K562 (cell line): ENCODE measurements at regions not wholly inside any gene's neighbourhood (a gene's known extent, or its start where the extent isn't known, plus 50 kb on each side); places are given as distances from the start of the nearest gene placed in this dataset.
"Not testable (repeated sequence)": the region's sequence is repeated elsewhere in the genome, so short reads cannot be mapped to it uniquely, and the experiment has no call there.

Experiments
- EP300 ChIP-seq: IDR thresholded peaks from 2 replicates; pipeline ENCODE4 v1.6.1; 2012; ENCODE audit warnings: low read length, improper control_type of control experiment
- GABPA ChIP-seq: fragments of 200-800 bp; sonication (Bioruptor generic); conservative IDR thresholded peaks from 2 replicates; pipeline ENCODE4 v1.6.1; 2016; ENCODE audit warnings: low read depth, missing genetic modification characterization, missing compliant biosample characterization
- NFXL1 ChIP-seq: fragments of 450-650 bp; formaldehyde crosslinking; IDR thresholded peaks from 2 replicates; pipeline ENCODE4 v1.4.0; 2021; ENCODE audit warnings: mild to moderate bottlenecking
- POLR2AphosphoS5 ChIP-seq: IDR thresholded peaks from 2 replicates; pipeline ENCODE4 v1.6.1; 2011; ENCODE audit warnings: mild to moderate bottlenecking, low read depth, low read length, moderate library complexity; ENCODE audit not compliant: control insufficient read depth, insufficient read depth
- TF ChIP-seq, protein P1 (sequence below): fragments of 200-800 bp; sonication (Bioruptor generic); IDR thresholded peaks from 2 replicates; pipeline ENCODE4 v1.6.1; 2016; ENCODE audit warnings: missing genetic modification characterization, missing compliant biosample characterization
- TF ChIP-seq, protein P2 (sequence below): sonication (generic); formaldehyde crosslinking; IDR thresholded peaks from 2 replicates; pipeline ENCODE4 v1.8.1; 2022; ENCODE audit warnings: missing genetic modification reagents
- TF ChIP-seq, protein P3 (sequence below), 3 experiments: IDR thresholded peaks in 2 of 3; conservative IDR thresholded peaks in 1 of 3; 2 replicates each; pipeline ENCODE4 v1.5.1; 2011 to 2012; ENCODE audit warnings: low read length in 3 of 3, mild to moderate bottlenecking in 3 of 3, control low read depth in 2 of 3, improper control_type of control experiment in 1 of 3, inconsistent platforms in 1 of 3, low read depth in 1 of 3, mixed read lengths in 1 of 3, moderate library complexity in 1 of 3; ENCODE audit not compliant: insufficient read depth in 2 of 3

DNA sequence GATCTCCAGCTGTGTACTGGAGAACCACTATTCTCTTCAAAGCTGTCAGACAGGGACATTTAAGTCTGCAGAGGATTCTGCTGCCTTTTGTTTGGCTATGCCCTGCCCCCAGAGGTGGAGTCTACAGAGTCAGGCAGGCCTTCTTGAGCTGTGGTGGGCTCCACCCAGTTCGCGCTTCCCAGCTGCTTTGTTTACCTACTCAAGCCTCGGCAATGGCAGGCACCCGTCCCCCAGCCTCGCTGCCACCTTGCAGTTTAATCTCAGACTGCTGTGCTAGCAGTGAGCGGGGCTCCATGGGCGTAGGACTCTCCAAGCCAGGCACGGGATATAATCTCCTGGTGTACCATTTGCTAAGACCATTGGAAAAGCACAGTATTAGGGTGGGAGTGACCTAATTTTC, 145.5 kb downstream of the LAS1L start:
- not testable (repeated sequence) for TF ChIP-seq POLR2AphosphoS5; NFXL1 (CRISPR knock-in tag); GABPA (tag); EP300
- TF ChIP-seq, protein P1, sequence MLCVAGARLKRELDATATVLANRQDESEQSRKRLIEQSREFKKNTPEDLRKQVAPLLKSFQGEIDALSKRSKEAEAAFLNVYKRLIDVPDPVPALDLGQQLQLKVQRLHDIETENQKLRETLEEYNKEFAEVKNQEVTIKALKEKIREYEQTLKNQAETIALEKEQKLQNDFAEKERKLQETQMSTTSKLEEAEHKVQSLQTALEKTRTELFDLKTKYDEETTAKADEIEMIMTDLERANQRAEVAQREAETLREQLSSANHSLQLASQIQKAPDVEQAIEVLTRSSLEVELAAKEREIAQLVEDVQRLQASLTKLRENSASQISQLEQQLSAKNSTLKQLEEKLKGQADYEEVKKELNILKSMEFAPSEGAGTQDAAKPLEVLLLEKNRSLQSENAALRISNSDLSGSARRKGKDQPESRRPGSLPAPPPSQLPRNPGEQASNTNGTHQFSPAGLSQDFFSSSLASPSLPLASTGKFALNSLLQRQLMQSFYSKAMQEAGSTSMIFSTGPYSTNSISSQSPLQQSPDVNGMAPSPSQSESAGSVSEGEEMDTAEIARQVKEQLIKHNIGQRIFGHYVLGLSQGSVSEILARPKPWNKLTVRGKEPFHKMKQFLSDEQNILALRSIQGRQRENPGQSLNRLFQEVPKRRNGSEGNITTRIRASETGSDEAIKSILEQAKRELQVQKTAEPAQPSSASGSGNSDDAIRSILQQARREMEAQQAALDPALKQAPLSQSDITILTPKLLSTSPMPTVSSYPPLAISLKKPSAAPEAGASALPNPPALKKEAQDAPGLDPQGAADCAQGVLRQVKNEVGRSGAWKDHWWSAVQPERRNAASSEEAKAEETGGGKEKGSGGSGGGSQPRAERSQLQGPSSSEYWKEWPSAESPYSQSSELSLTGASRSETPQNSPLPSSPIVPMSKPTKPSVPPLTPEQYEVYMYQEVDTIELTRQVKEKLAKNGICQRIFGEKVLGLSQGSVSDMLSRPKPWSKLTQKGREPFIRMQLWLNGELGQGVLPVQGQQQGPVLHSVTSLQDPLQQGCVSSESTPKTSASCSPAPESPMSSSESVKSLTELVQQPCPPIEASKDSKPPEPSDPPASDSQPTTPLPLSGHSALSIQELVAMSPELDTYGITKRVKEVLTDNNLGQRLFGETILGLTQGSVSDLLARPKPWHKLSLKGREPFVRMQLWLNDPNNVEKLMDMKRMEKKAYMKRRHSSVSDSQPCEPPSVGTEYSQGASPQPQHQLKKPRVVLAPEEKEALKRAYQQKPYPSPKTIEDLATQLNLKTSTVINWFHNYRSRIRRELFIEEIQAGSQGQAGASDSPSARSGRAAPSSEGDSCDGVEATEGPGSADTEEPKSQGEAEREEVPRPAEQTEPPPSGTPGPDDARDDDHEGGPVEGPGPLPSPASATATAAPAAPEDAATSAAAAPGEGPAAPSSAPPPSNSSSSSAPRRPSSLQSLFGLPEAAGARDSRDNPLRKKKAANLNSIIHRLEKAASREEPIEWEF (CRISPR knock-in tag), result not testable (repeated sequence)
- TF ChIP-seq, protein P2, sequence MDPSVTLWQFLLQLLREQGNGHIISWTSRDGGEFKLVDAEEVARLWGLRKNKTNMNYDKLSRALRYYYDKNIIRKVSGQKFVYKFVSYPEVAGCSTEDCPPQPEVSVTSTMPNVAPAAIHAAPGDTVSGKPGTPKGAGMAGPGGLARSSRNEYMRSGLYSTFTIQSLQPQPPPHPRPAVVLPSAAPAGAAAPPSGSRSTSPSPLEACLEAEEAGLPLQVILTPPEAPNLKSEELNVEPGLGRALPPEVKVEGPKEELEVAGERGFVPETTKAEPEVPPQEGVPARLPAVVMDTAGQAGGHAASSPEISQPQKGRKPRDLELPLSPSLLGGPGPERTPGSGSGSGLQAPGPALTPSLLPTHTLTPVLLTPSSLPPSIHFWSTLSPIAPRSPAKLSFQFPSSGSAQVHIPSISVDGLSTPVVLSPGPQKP (CRISPR knock-in tag), result not testable (repeated sequence)
- TF ChIP-seq, protein P3, sequence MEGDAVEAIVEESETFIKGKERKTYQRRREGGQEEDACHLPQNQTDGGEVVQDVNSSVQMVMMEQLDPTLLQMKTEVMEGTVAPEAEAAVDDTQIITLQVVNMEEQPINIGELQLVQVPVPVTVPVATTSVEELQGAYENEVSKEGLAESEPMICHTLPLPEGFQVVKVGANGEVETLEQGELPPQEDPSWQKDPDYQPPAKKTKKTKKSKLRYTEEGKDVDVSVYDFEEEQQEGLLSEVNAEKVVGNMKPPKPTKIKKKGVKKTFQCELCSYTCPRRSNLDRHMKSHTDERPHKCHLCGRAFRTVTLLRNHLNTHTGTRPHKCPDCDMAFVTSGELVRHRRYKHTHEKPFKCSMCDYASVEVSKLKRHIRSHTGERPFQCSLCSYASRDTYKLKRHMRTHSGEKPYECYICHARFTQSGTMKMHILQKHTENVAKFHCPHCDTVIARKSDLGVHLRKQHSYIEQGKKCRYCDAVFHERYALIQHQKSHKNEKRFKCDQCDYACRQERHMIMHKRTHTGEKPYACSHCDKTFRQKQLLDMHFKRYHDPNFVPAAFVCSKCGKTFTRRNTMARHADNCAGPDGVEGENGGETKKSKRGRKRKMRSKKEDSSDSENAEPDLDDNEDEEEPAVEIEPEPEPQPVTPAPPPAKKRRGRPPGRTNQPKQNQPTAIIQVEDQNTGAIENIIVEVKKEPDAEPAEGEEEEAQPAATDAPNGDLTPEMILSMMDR (IDR thresholded peaks at IDR 0.05 in 2 of 3, conservative IDR thresholded peaks at IDR 0.05 in 1 of 3; ENCODE audit: insufficient read depth in 2 of 3, low read depth in 1 of 3, low read length in 3 of 3), result not testable (repeated sequence)
